ENCODE measurements at regions not wholly inside any gene's neighbourhood (a gene's known extent, or its start where the extent isn't known, plus 50 kb on each side); places are given as distances from the start of the nearest gene placed in this dataset.
"Not testable (repeated sequence)": the region's sequence is repeated elsewhere in the genome, so short reads cannot be mapped to it uniquely, and the experiment has no call there.

- in situ Hi-C loops (cut with MboI) = no loop called here
- H3K9ac ChIP-seq = no peak overlapping the region
- no peaks in the 10 kb centered on the region for H3K79me2 ChIP-seq (ENCODE audit: insufficient read depth)
- H3K4me1 ChIP-seq (ENCODE audit: insufficient read depth) = no peaks in the 10 kb centered on the region
- TF ChIP-seq EZH2 (IDR thresholded peaks at IDR 0.05; ENCODE audit: insufficient read depth, poor library complexity, severe bottlenecking) (no peak), EZH2phosphoT487 (IDR thresholded peaks at IDR 0.05; ENCODE audit: insufficient read depth, low read depth) (no peak)
- no peak overlapping the region for H3K4me3 ChIP-seq
- H4K20me1 ChIP-seq (ENCODE audit: insufficient read depth) = no peaks in the 10 kb centered on the region
- no peaks in the 10 kb centered on the region for H3K9me3 ChIP-seq (ENCODE audit: low read depth)
- H3F3A ChIP-seq (ENCODE audit: insufficient read depth) = no peaks in the 10 kb centered on the region
- no peak overlapping the region for H3K27ac ChIP-seq
- 57 to 63% methylated on average over 2 of the region's 2 CpGs for WGBS, 2 experiments (ENCODE audit: low coverage in 1 of 2, low lambda C conversion rate in 2 of 2, missing lambda C conversion rate in 2 of 2)
- no peaks in the 10 kb centered on the region for H3K36me3 ChIP-seq (ENCODE audit: low read depth)
- no peaks in the 10 kb centered on the region for H3K9me2 ChIP-seq (ENCODE audit: insufficient read depth)
- DNase-seq = no peak
- H3K4me2 ChIP-seq (ENCODE audit: unreplicated experiment) = no peak overlapping the region
- no peak overlapping the region for H2AFZ ChIP-seq
- peaks cover 8% of the 10 kb centered on the region; the same call in 1 of the 2 replicates for H3K27me3 ChIP-seq (replicated peaks; ENCODE audit: insufficient read depth)
Observed at GRCh38 chr3:31319332-31319731, 213.4 kb upstream of the STT3B start.

- H4K20me1 ChIP-seq (ENCODE audit: insufficient read depth) = no peaks in the 10 kb centered on the region
- H3K79me2 ChIP-seq (ENCODE audit: insufficient read depth) = no peaks in the 10 kb centered on the region
- no peaks in the 10 kb centered on the region for H3F3A ChIP-seq (ENCODE audit: insufficient read depth)
- H2AFZ ChIP-seq = no peak overlapping the region
- no peak for DNase-seq
- no peak overlapping the region for H3K27ac ChIP-seq
- TF ChIP-seq EZH2phosphoT487 (IDR thresholded peaks at IDR 0.05; ENCODE audit: insufficient read depth, low read depth) (no peak), EZH2 (IDR thresholded peaks at IDR 0.05; ENCODE audit: insufficient read depth, poor library complexity, severe bottlenecking) (no peak)
- no peaks in the 10 kb centered on the region for H3K4me1 ChIP-seq (ENCODE audit: insufficient read depth)
- H3K9ac ChIP-seq = no peak overlapping the region
- no peaks in the 10 kb centered on the region for H3K9me3 ChIP-seq (ENCODE audit: low read depth)
- WGBS, 2 experiments (ENCODE audit: low coverage in 1 of 2, low lambda C conversion rate in 2 of 2, missing lambda C conversion rate in 2 of 2) = 0 to 6% methylated on average over 1 of the region's 1 CpG
- no peak overlapping the region for H3K4me3 ChIP-seq
- no peaks in the 10 kb centered on the region for H3K36me3 ChIP-seq (ENCODE audit: low read depth)
- H3K4me2 ChIP-seq (ENCODE audit: unreplicated experiment) = no peak overlapping the region
- no peaks in the 10 kb centered on the region for H3K9me2 ChIP-seq (ENCODE audit: insufficient read depth)
- in situ Hi-C loops (cut with MboI) = no loop called here
- H3K27me3 ChIP-seq (replicated peaks; ENCODE audit: insufficient read depth) = peaks cover 8% of the 10 kb centered on the region; the same call in 1 of the 2 replicates
Observed at GRCh38 chr3:31321620-31322019, 211.1 kb upstream of the STT3B start.

- Histone ChIP-seq H3K79me2 (ENCODE audit: insufficient read depth) (no peaks in the 10 kb centered on the region), H3F3A (ENCODE audit: insufficient read depth) (no peaks in the 10 kb centered on the region), H3K27me3 (replicated peaks; ENCODE audit: insufficient read depth) (peaks cover 8% of the 10 kb centered on the region; the same call in 1 of the 2 replicates), H4K20me1 (ENCODE audit: insufficient read depth) (no peaks in the 10 kb centered on the region), H3K9me2 (ENCODE audit: insufficient read depth) (no peaks in the 10 kb centered on the region), H3K4me2 (ENCODE audit: unreplicated experiment) (no peak overlapping the region), H3K4me1 (ENCODE audit: insufficient read depth) (no peaks in the 10 kb centered on the region), H3K9ac (no peak overlapping the region), H3K27ac (no peak overlapping the region), H2AFZ (no peak overlapping the region), H3K4me3 (no peak overlapping the region), H3K9me3 (ENCODE audit: low read depth) (no peaks in the 10 kb centered on the region), H3K36me3 (ENCODE audit: low read depth) (no peaks in the 10 kb centered on the region)
- WGBS, 2 experiments (ENCODE audit: low coverage in 1 of 2, low lambda C conversion rate in 2 of 2, missing lambda C conversion rate in 2 of 2) = 65 to 72% methylated on average over 4 of the region's 4 CpGs
- TF ChIP-seq EZH2 (IDR thresholded peaks at IDR 0.05; ENCODE audit: insufficient read depth, poor library complexity, severe bottlenecking) = no peak
- no peak for TF ChIP-seq EZH2phosphoT487 (IDR thresholded peaks at IDR 0.05; ENCODE audit: insufficient read depth, low read depth)
- in situ Hi-C loops (cut with MboI) = no loop called here
- DNase-seq = no peak
Observed at GRCh38 chr3:31322460-31322859, 210.3 kb upstream of the STT3B start.

- H3K9ac ChIP-seq; H3K4me2 ChIP-seq (ENCODE audit: unreplicated experiment); H3K4me3 ChIP-seq; H3K9me2 ChIP-seq (ENCODE audit: insufficient read depth); H2AFZ ChIP-seq; DNase-seq; H3K9me3 ChIP-seq (ENCODE audit: low read depth); H3K27me3 ChIP-seq (replicated peaks; ENCODE audit: insufficient read depth); H3K4me1 ChIP-seq (ENCODE audit: insufficient read depth); H3K27ac ChIP-seq; in situ Hi-C loops (cut with MboI); H4K20me1 ChIP-seq (ENCODE audit: insufficient read depth); H3F3A ChIP-seq (ENCODE audit: insufficient read depth); H3K79me2 ChIP-seq (ENCODE audit: insufficient read depth); H3K36me3 ChIP-seq (ENCODE audit: low read depth): not testable (repeated sequence)
- WGBS, 2 experiments (ENCODE audit: low coverage in 1 of 2, low lambda C conversion rate in 2 of 2, missing lambda C conversion rate in 2 of 2) = 94 to 95% methylated on average over 3 of the region's 3 CpGs
Observed at GRCh38 chr3:31327826-31328357, 204.8 kb upstream of the STT3B start.

GRCh38 chr3:31331278-31331677 is 201.4 kb upstream of the STT3B start:
- H3K4me3 ChIP-seq = no peak overlapping the region
- H3K36me3 ChIP-seq (ENCODE audit: low read depth) = no peaks in the 10 kb centered on the region
- H3K9ac ChIP-seq = no peak overlapping the region
- WGBS, 2 experiments (ENCODE audit: low coverage in 1 of 2, low lambda C conversion rate in 2 of 2, missing lambda C conversion rate in 2 of 2) = 68 to 74% methylated on average over 3 of the region's 3 CpGs
- no peak overlapping the region for H2AFZ ChIP-seq
- no peaks in the 10 kb centered on the region for H3K27me3 ChIP-seq (replicated peaks; ENCODE audit: insufficient read depth)
- no peak for TF ChIP-seq EZH2phosphoT487 (IDR thresholded peaks at IDR 0.05; ENCODE audit: insufficient read depth, low read depth)
- TF ChIP-seq EZH2 (IDR thresholded peaks at IDR 0.05; ENCODE audit: insufficient read depth, poor library complexity, severe bottlenecking) = no peak
- no peak overlapping the region for H3K27ac ChIP-seq
- no peaks in the 10 kb centered on the region for H3K9me3 ChIP-seq (ENCODE audit: low read depth)
- H3K79me2 ChIP-seq (ENCODE audit: insufficient read depth) = no peaks in the 10 kb centered on the region
- no peak overlapping the region for H3K4me2 ChIP-seq (ENCODE audit: unreplicated experiment)
- no peaks in the 10 kb centered on the region for H3K9me2 ChIP-seq (ENCODE audit: insufficient read depth)
- no peaks in the 10 kb centered on the region for H3K4me1 ChIP-seq (ENCODE audit: insufficient read depth)
- DNase-seq = no peak
- in situ Hi-C loops (cut with MboI) = no loop called here
- H3F3A ChIP-seq (ENCODE audit: insufficient read depth) = no peaks in the 10 kb centered on the region
- H4K20me1 ChIP-seq (ENCODE audit: insufficient read depth) = no peaks in the 10 kb centered on the region

Measured in GM23248 (cell line).